GM12872 (cell line): ENCODE measurements at regions not wholly inside any gene's neighbourhood (a gene's known extent, or its start where the extent isn't known, plus 50 kb on each side); places are given as distances from the start of the nearest gene placed in this dataset.

ENCODE experiments used
- CTCF ChIP-seq: IDR thresholded peaks from 3 replicates; pipeline ENCODE4 v1.5.1; 2011; ENCODE audit warnings: low read depth, mild to moderate bottlenecking, low read length, moderate library complexity; ENCODE audit not compliant: insufficient read depth

- TF ChIP-seq CTCF: no peak
Measured at GRCh38 chr18:2144811-2145210, 426.5 kb downstream of the METTL4 start.

GRCh38 chr18:2146092-2146491 lies 425.2 kb downstream of the METTL4 start:
- TF ChIP-seq CTCF: no peak

- TF ChIP-seq CTCF: no peak
Measured at GRCh38 chr18:2146754-2147153, 424.6 kb downstream of the METTL4 start.

- no peak for TF ChIP-seq CTCF
Measured at GRCh38 chr18:2147476-2148230, 423.7 kb downstream of the METTL4 start.

- TF ChIP-seq CTCF: no peak
Measured at GRCh38 chr18:2148823-2149222, 422.5 kb downstream of the METTL4 start.

- no peak for TF ChIP-seq CTCF
Measured at GRCh38 chr18:2150566-2150965, 420.7 kb downstream of the METTL4 start.

GRCh38 chr18:2154278-2154677 lies 417.0 kb downstream of the METTL4 start:
- TF ChIP-seq CTCF: no peak
